Neutrophil (primary cell): ENCODE measurements at regions not wholly inside any gene's neighbourhood (a gene's known extent, or its start where the extent isn't known, plus 50 kb on each side); places are given as distances from the start of the nearest gene placed in this dataset.

Source experiments
- H3K27ac ChIP-seq: fragments of 200-600 bp; sonication (generic); 2 replicates; pipeline ENCODE4 v1.5.1; 2016; ENCODE audit warnings: mild to moderate bottlenecking, moderate library complexity
- H3K27me3 ChIP-seq: fragments of 200-600 bp; sonication (generic); 2 replicates; pipeline ENCODE4 v1.6.0; 2016; ENCODE audit warnings: mild to moderate bottlenecking
- H3K36me3 ChIP-seq: fragments of 200-600 bp; sonication (generic); 2 replicates; pipeline ENCODE4 v1.5.1; 2017
- H3K4me1 ChIP-seq, 2 experiments: fragments of 200-600 bp in 1 of 2; sonication (generic) in 1 of 2; 1 replicate in 1 of 2; 2 replicates in 1 of 2; pipeline versions ENCODE4 v1.5.1 to v1.6.1; 2013 to 2016; ENCODE audit warnings: low read depth in 1 of 2, low read length in 1 of 2, mild to moderate bottlenecking in 1 of 2, moderate library complexity in 1 of 2; ENCODE audit not compliant: control insufficient read depth in 1 of 2, insufficient read depth in 1 of 2
- H3K4me3 ChIP-seq, 2 experiments: fragments of 200-600 bp in 1 of 2; sonication (generic) in 1 of 2; 1 replicate in 1 of 2; 2 replicates in 1 of 2; pipeline ENCODE4 v1.5.1; 2013 to 2016; ENCODE audit warnings: low read depth in 1 of 2, low read length in 1 of 2, mild to moderate bottlenecking in 1 of 2, moderate library complexity in 1 of 2
- H3K9me3 ChIP-seq: fragments of 200-600 bp; sonication (generic); 2 replicates; pipeline ENCODE4 v1.5.1; 2016
- CTCF ChIP-seq: fragments of 200-600 bp; sonication (generic); IDR thresholded peaks from 2 replicates; pipeline ENCODE4 v1.5.1; 2016; ENCODE audit warnings: antibody characterized with exemption

GRCh38 chr7:113486548-113486947 lies 368.2 kb upstream of the SMIM30 start:
- no peak overlapping the region for H3K4me3 ChIP-seq
- H3K4me1 ChIP-seq: no peaks in the 10 kb centered on the region
- TF ChIP-seq CTCF: no peak
- H3K27me3 ChIP-seq: no peaks in the 10 kb centered on the region
- no peak overlapping the region for H3K27ac ChIP-seq
- H3K9me3 ChIP-seq: no peaks in the 10 kb centered on the region
- no peaks in the 10 kb centered on the region for H3K36me3 ChIP-seq

GRCh38 chr7:113483657-113484056 lies 365.3 kb upstream of the SMIM30 start:
- Histone ChIP-seq H3K27me3 (no peaks in the 10 kb centered on the region), H3K9me3 (no peaks in the 10 kb centered on the region), H3K4me1 (no peaks in the 10 kb centered on the region), H3K36me3 (no peaks in the 10 kb centered on the region), H3K27ac (no peak overlapping the region), H3K4me3 (no peak overlapping the region)
- no peak for TF ChIP-seq CTCF

GRCh38 chr7:113480537-113480936 lies 362.2 kb upstream of the SMIM30 start:
- no peaks in the 10 kb centered on the region for H3K9me3 ChIP-seq
- no peaks in the 10 kb centered on the region for H3K36me3 ChIP-seq
- H3K27ac ChIP-seq: no peak overlapping the region
- H3K4me3 ChIP-seq: no peak overlapping the region
- no peaks in the 10 kb centered on the region for H3K4me1 ChIP-seq
- no peak for TF ChIP-seq CTCF
- no peaks in the 10 kb centered on the region for H3K27me3 ChIP-seq

- Histone ChIP-seq H3K9me3 (no peaks in the 10 kb centered on the region), H3K27ac (no peak overlapping the region), H3K36me3 (no peaks in the 10 kb centered on the region), H3K4me1 (no peaks in the 10 kb centered on the region), H3K4me3 (no peak overlapping the region), H3K27me3 (no peaks in the 10 kb centered on the region)
- TF ChIP-seq CTCF: no peak
These were observed 345.9 kb upstream of the SMIM30 start for GRCh38 chr7:113464096-113464855.

- Histone ChIP-seq H3K27me3 (no peaks in the 10 kb centered on the region), H3K9me3 (no peaks in the 10 kb centered on the region), H3K27ac (no peak overlapping the region), H3K36me3 (no peaks in the 10 kb centered on the region), H3K4me3 (no peak overlapping the region), H3K4me1 (no peaks in the 10 kb centered on the region)
- no peak for TF ChIP-seq CTCF
These were observed 341.7 kb upstream of the SMIM30 start for GRCh38 chr7:113460067-113460466.
